ENCODE measurements at regions not wholly inside any gene's neighbourhood (a gene's known extent, or its start where the extent isn't known, plus 50 kb on each side); places are given as distances from the start of the nearest gene placed in this dataset.

DNA sequence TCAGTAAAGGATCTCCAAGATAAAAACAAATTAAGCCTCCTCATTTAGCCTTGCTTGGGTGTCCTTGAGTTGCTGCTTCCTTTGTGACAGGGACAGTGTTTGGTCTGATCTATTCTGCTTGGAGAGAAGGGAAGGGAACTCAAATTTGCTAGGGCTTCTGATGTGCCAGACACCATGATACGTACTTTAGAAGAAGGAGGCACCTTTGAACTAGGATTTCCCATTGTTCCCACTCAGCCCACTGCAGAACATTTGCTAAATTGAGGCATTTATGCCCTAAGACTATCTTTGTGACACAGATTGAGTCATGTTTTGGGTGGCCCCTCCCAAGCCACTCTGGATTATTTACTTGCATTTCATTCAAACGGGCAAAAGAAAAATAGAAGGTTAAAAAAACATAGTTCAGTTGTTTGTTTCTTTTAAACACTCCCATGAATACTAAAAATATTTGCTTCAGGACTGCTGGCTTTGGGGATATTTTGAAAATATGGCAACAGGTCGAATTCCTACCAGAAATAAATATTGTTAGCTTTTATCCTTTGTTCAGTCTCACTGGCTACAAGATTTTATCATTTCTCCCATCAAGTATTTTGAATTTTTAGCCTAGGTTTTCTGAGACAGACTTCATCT is 81.9 kb upstream of the WLS start:
- TF ChIP-seq, protein P1, sequence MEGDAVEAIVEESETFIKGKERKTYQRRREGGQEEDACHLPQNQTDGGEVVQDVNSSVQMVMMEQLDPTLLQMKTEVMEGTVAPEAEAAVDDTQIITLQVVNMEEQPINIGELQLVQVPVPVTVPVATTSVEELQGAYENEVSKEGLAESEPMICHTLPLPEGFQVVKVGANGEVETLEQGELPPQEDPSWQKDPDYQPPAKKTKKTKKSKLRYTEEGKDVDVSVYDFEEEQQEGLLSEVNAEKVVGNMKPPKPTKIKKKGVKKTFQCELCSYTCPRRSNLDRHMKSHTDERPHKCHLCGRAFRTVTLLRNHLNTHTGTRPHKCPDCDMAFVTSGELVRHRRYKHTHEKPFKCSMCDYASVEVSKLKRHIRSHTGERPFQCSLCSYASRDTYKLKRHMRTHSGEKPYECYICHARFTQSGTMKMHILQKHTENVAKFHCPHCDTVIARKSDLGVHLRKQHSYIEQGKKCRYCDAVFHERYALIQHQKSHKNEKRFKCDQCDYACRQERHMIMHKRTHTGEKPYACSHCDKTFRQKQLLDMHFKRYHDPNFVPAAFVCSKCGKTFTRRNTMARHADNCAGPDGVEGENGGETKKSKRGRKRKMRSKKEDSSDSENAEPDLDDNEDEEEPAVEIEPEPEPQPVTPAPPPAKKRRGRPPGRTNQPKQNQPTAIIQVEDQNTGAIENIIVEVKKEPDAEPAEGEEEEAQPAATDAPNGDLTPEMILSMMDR (IDR thresholded peaks at IDR 0.05), result no peak
- no peak for TF ChIP-seq POLR2A (IDR thresholded peaks at IDR 0.05)
